H9 (cell line): ENCODE measurements at regions not wholly inside any gene's neighbourhood (a gene's known extent, or its start where the extent isn't known, plus 50 kb on each side); places are given as distances from the start of the nearest gene placed in this dataset.

Experiments
- DNase-seq: peaks from one replicate; pipeline ENCODE4 v3.0.0-alpha.2; 2017
- H2AFZ ChIP-seq: one replicate; pipeline ENCODE4 v1.6.1; 2013; ENCODE audit warnings: mild to moderate bottlenecking, low read length, control low read depth, moderate library complexity
- H2AK5ac ChIP-seq: 2 replicates; pipeline ENCODE4 v1.6.1; 2013; ENCODE audit warnings: low read length, control low read depth, mixed read lengths; ENCODE audit not compliant: insufficient read length
- H2BK120ac ChIP-seq: one replicate; pipeline ENCODE4 v1.6.1; 2013; ENCODE audit warnings: low read depth, mild to moderate bottlenecking, low read length, control low read depth, inconsistent platforms; ENCODE audit not compliant: poor library complexity, severe bottlenecking
- H2BK12ac ChIP-seq: 2 replicates; pipeline ENCODE4 v1.6.1; 2013; ENCODE audit warnings: low read length, control low read depth, mixed read lengths, low read depth; ENCODE audit not compliant: insufficient read length
- H2BK15ac ChIP-seq: 2 replicates; pipeline ENCODE4 v1.6.1; 2013; ENCODE audit warnings: low read depth, low read length, control low read depth
- H2BK20ac ChIP-seq: one replicate; pipeline ENCODE4 v1.6.1; 2013; ENCODE audit warnings: low read depth, mild to moderate bottlenecking, low read length, control low read depth, inconsistent platforms; ENCODE audit not compliant: poor library complexity, severe bottlenecking
- H2BK5ac ChIP-seq: 2 replicates; pipeline ENCODE4 v1.6.1; 2013; ENCODE audit warnings: low read length, control low read depth, mixed read lengths; ENCODE audit not compliant: insufficient read length
- H3K14ac ChIP-seq: 2 replicates; pipeline ENCODE4 v1.6.1; 2013; ENCODE audit warnings: low read length, control low read depth; ENCODE audit not compliant: insufficient read depth
- H3K18ac ChIP-seq: 2 replicates; pipeline ENCODE4 v1.6.1; 2013; ENCODE audit warnings: low read depth, mild to moderate bottlenecking, mixed read lengths, low read length, control low read depth; ENCODE audit not compliant: insufficient read length
- H3K23ac ChIP-seq: 2 replicates; pipeline ENCODE4 v1.6.1; 2013; ENCODE audit warnings: low read length, control low read depth, mixed read lengths, low read depth; ENCODE audit not compliant: insufficient read length
- H3K23me2 ChIP-seq: 2 replicates; pipeline ENCODE4 v1.6.1; 2013; ENCODE audit warnings: low read depth, mild to moderate bottlenecking, mixed read lengths, low read length, control low read depth; ENCODE audit not compliant: insufficient read length, poor library complexity, severe bottlenecking
- H3K27ac ChIP-seq: 2 replicates; pipeline ENCODE4 v1.5.1; 2013; ENCODE audit warnings: low read length, control low read depth, mixed read lengths, low read depth; ENCODE audit not compliant: insufficient read length
- H3K27me3 ChIP-seq: 2 replicates; pipeline ENCODE4 v1.6.1; 2013; ENCODE audit warnings: low read length, control low read depth, inconsistent platforms; ENCODE audit not compliant: insufficient read depth
- H3K4ac ChIP-seq: 2 replicates; pipeline ENCODE4 v1.6.1; 2013; ENCODE audit warnings: low read depth, mild to moderate bottlenecking, control low read depth, inconsistent platforms, low read length, moderate library complexity
- H3K4me1 ChIP-seq: 2 replicates; pipeline ENCODE4 v1.6.1; 2013; ENCODE audit warnings: low read length, control low read depth, inconsistent platforms; ENCODE audit not compliant: insufficient read depth
- H3K4me2 ChIP-seq: 2 replicates; pipeline ENCODE4 v1.6.1; 2013; ENCODE audit warnings: low read length, control low read depth, mixed read lengths; ENCODE audit not compliant: insufficient read length, insufficient read depth
- H3K56ac ChIP-seq: 2 replicates; pipeline ENCODE4 v1.6.1; 2013; ENCODE audit warnings: low read depth, mild to moderate bottlenecking, mixed read lengths, low read length, control low read depth; ENCODE audit not compliant: insufficient read length
- H3K79me1 ChIP-seq: 2 replicates; pipeline ENCODE4 v1.6.1; 2013; ENCODE audit warnings: low read depth, mild to moderate bottlenecking, moderate library complexity, low read length, control low read depth, inconsistent platforms; ENCODE audit not compliant: insufficient read depth, poor library complexity, severe bottlenecking
- H3K79me2 ChIP-seq: 2 replicates; pipeline ENCODE4 v1.6.1; 2013; ENCODE audit warnings: low read length, control low read depth, inconsistent platforms; ENCODE audit not compliant: insufficient read depth
- H3K9ac ChIP-seq: 2 replicates; pipeline ENCODE4 v1.6.1; 2013; ENCODE audit warnings: low read length, control low read depth, mixed read lengths; ENCODE audit not compliant: insufficient read length; ENCODE audit errors: extremely low read depth
- H3K9me3 ChIP-seq: one replicate; pipeline ENCODE4 v1.6.1; 2013; ENCODE audit warnings: low read depth, low read length, inconsistent platforms; ENCODE audit not compliant: control insufficient read depth
- H3T11ph ChIP-seq: one replicate; pipeline ENCODE4 v1.6.1; 2013; ENCODE audit warnings: mild to moderate bottlenecking, low read length, control low read depth, inconsistent platforms
- H4K20me1 ChIP-seq: one replicate; pipeline ENCODE4 v1.6.1; 2013; ENCODE audit not compliant: control insufficient read depth, insufficient read length, insufficient read depth
- H4K5ac ChIP-seq: 2 replicates; pipeline ENCODE4 v1.6.1; 2013; ENCODE audit warnings: low read depth, mild to moderate bottlenecking, mixed read lengths, low read length, control low read depth; ENCODE audit not compliant: insufficient read length
- H4K8ac ChIP-seq: replicated peaks from 2 replicates; pipeline ENCODE4 v1.6.1; 2013; ENCODE audit warnings: low read length, control low read depth, mixed read lengths, low read depth; ENCODE audit not compliant: insufficient read length
- H4K91ac ChIP-seq: 2 replicates; pipeline ENCODE4 v1.6.1; 2013; ENCODE audit warnings: low read depth, mild to moderate bottlenecking, moderate library complexity, mixed read lengths, low read length, control low read depth; ENCODE audit not compliant: insufficient read length
- H3K27ac Mint-ChIP-seq, 3 experiments: 2 replicates in 2 of 3; 3 replicates in 1 of 3; pipeline ENCODE4 v1.8.0; 2020 to 2021; ENCODE audit warnings: mixed read lengths in 3 of 3, mild to moderate bottlenecking in 1 of 3, moderate library complexity in 1 of 3
- H3K27me3 Mint-ChIP-seq: 2 replicates; pipeline ENCODE4 v1.8.0; 2021; ENCODE audit warnings: low read depth, mild to moderate bottlenecking, moderate library complexity, mixed read lengths
- H3K36me3 Mint-ChIP-seq, 3 experiments: 2 replicates in 2 of 3; 3 replicates in 1 of 3; pipeline ENCODE4 v1.8.0; 2020 to 2021; ENCODE audit warnings: low read depth in 3 of 3, mixed read lengths in 3 of 3; ENCODE audit not compliant: insufficient read depth in 1 of 3
- H3K4me1 Mint-ChIP-seq, 2 experiments: 2 replicates each; pipeline ENCODE4 v1.8.0; 2020; ENCODE audit warnings: mixed read lengths in 2 of 2
- H3K4me3 Mint-ChIP-seq, 2 experiments: 2 replicates in 1 of 2; 3 replicates in 1 of 2; pipeline ENCODE4 v1.8.0; 2020 to 2021; ENCODE audit warnings: mild to moderate bottlenecking in 2 of 2, mixed read lengths in 2 of 2, moderate library complexity in 1 of 2
- H3K9me3 Mint-ChIP-seq, 2 experiments: 2 replicates in 1 of 2; 3 replicates in 1 of 2; pipeline ENCODE4 v1.8.0; 2020; ENCODE audit warnings: mild to moderate bottlenecking in 2 of 2, mixed read lengths in 2 of 2, moderate library complexity in 1 of 2
- WGBS: extraction: QIAGEN DNeasy Blood & Tissue Kit; methylation state at CpG from one replicate; pipeline ENCODE4 v1.1.7; 2013; ENCODE audit warnings: missing lambda C conversion rate, low lambda C conversion rate, mixed read lengths; ENCODE audit not compliant: insufficient read length; ENCODE audit errors: extremely low coverage; 5-methylcytosine and 5-hydroxymethylcytosine counted together
- TF ChIP-seq, protein P1 (sequence below): fragments of 200-600 bp; sonication (generic); conservative IDR thresholded peaks from 3 replicates; pipeline ENCODE4 v1.8.0; 2021; ENCODE audit warnings: antibody characterized with exemption, mild to moderate bottlenecking

- H3K4ac ChIP-seq, result no peak overlapping the region
- H2BK12ac ChIP-seq, result no peak overlapping the region
- no peak overlapping the region for H3K27ac Mint-ChIP-seq
- no peaks in the 10 kb centered on the region; the same call in 1 of the 2 replicates for H3K27me3 Mint-ChIP-seq
- H2BK20ac ChIP-seq, result no peak overlapping the region
- no peaks in the 10 kb centered on the region for H3K9me3 ChIP-seq
- no CpG with 5 or more reads among the region's 3 CpGs for WGBS
- H3K4me1 ChIP-seq, result no peaks in the 10 kb centered on the region
- H3K79me2 ChIP-seq, result no peaks in the 10 kb centered on the region
- H3K4me1 Mint-ChIP-seq, result peaks cover 2 to 9% of the 10 kb centered on the region in 2 experiments
- H3K4me2 ChIP-seq, result no peak overlapping the region
- no peaks in the 10 kb centered on the region for H3K23me2 ChIP-seq
- H3K27me3 ChIP-seq, result no peaks in the 10 kb centered on the region
- no peak overlapping the region for H2AK5ac ChIP-seq
- no peak overlapping the region for H2AFZ ChIP-seq
- no peak overlapping the region for H3T11ph ChIP-seq
- no peaks in the 10 kb centered on the region for H4K20me1 ChIP-seq
- peaks cover 0 to 9% (median 2%) of the 10 kb centered on the region in 3 experiments; a peak in 5 of 7 replicates for H3K36me3 Mint-ChIP-seq
- no peak for DNase-seq
- H2BK15ac ChIP-seq, result no peak overlapping the region
- H3K4me3 Mint-ChIP-seq, result no peak overlapping the region
- no peak overlapping the region for H3K23ac ChIP-seq
- H3K9ac ChIP-seq, result no peak overlapping the region
- no peak overlapping the region for H4K8ac ChIP-seq
- no peak overlapping the region for H3K14ac ChIP-seq
- no peaks in the 10 kb centered on the region for H3K79me1 ChIP-seq
- H2BK120ac ChIP-seq, result no peak overlapping the region
- H3K27ac ChIP-seq, result no peak overlapping the region
- TF ChIP-seq, protein P1, sequence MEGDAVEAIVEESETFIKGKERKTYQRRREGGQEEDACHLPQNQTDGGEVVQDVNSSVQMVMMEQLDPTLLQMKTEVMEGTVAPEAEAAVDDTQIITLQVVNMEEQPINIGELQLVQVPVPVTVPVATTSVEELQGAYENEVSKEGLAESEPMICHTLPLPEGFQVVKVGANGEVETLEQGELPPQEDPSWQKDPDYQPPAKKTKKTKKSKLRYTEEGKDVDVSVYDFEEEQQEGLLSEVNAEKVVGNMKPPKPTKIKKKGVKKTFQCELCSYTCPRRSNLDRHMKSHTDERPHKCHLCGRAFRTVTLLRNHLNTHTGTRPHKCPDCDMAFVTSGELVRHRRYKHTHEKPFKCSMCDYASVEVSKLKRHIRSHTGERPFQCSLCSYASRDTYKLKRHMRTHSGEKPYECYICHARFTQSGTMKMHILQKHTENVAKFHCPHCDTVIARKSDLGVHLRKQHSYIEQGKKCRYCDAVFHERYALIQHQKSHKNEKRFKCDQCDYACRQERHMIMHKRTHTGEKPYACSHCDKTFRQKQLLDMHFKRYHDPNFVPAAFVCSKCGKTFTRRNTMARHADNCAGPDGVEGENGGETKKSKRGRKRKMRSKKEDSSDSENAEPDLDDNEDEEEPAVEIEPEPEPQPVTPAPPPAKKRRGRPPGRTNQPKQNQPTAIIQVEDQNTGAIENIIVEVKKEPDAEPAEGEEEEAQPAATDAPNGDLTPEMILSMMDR, result no peak
- no peak overlapping the region for H4K91ac ChIP-seq
- H2BK5ac ChIP-seq, result no peak overlapping the region
- no peak overlapping the region for H4K5ac ChIP-seq
- H3K18ac ChIP-seq, result no peak overlapping the region
- no peak overlapping the region for H3K56ac ChIP-seq
- H3K9me3 Mint-ChIP-seq, result peaks cover 0 to 2% of the 10 kb centered on the region in 2 experiments; a peak in 3 of 5 replicates
Measured at GRCh38 chr9:78383130-78383529, 86.2 kb downstream of the PSAT1 start.
